Kidney epithelial cell (primary cell): ENCODE measurements at regions not wholly inside any gene's neighbourhood (a gene's known extent, or its start where the extent isn't known, plus 50 kb on each side); places are given as distances from the start of the nearest gene placed in this dataset.
A peak's percentile ranks its signal among the peaks of the same experiment; 100 is the strongest.

ENCODE experiments used
- DNase-seq: peaks from one replicate; pipeline ENCODE4 v3.0.0-alpha.2; 2010; ENCODE audit warnings: low read depth
- H3K27me3 ChIP-seq: 2 replicates; pipeline ENCODE4 v1.6.0; 2011; ENCODE audit warnings: low read length; ENCODE audit not compliant: control insufficient read depth, insufficient read depth
- H3K36me3 ChIP-seq: 2 replicates; pipeline ENCODE4 v1.5.1; 2011; ENCODE audit warnings: low read length; ENCODE audit not compliant: control insufficient read depth, insufficient read depth
- H3K4me3 ChIP-seq: 2 replicates; pipeline ENCODE4 v1.5.1; 2011; ENCODE audit warnings: low read depth, mild to moderate bottlenecking, control low read depth, low read length
- TF ChIP-seq, protein P1 (sequence below): IDR thresholded peaks from 2 replicates; pipeline ENCODE4 v1.5.1; 2011; ENCODE audit warnings: mild to moderate bottlenecking, moderate library complexity, low read length, control low read depth, inconsistent platforms; ENCODE audit not compliant: insufficient read depth, poor library complexity, severe bottlenecking

DNA sequence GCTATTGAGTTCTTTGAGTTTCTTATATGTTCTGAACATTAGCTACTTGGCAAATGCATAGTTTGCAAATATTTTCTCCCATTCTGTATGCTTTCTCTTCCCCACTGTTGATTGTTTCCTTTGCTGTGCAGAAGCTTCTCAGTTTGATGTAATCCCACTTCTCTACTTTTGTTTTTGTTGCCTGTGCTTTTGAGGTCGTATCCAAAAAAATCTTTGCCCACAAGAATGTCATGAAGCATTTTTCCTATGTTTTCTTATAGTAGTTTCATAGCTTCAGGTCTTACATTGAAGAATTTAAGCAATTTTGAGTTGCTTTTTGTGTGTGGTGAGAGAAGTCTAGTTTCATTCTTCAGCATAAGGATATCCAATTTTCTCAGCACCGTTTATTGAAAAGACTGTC lies 536.7 kb upstream of the ARGLU1 start:
- TF ChIP-seq, protein P1, sequence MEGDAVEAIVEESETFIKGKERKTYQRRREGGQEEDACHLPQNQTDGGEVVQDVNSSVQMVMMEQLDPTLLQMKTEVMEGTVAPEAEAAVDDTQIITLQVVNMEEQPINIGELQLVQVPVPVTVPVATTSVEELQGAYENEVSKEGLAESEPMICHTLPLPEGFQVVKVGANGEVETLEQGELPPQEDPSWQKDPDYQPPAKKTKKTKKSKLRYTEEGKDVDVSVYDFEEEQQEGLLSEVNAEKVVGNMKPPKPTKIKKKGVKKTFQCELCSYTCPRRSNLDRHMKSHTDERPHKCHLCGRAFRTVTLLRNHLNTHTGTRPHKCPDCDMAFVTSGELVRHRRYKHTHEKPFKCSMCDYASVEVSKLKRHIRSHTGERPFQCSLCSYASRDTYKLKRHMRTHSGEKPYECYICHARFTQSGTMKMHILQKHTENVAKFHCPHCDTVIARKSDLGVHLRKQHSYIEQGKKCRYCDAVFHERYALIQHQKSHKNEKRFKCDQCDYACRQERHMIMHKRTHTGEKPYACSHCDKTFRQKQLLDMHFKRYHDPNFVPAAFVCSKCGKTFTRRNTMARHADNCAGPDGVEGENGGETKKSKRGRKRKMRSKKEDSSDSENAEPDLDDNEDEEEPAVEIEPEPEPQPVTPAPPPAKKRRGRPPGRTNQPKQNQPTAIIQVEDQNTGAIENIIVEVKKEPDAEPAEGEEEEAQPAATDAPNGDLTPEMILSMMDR = no peak
- no peak for DNase-seq
- no peaks in the 10 kb centered on the region for H3K27me3 ChIP-seq
- no peaks in the 10 kb centered on the region for H3K36me3 ChIP-seq
- no peak overlapping the region for H3K4me3 ChIP-seq

DNA sequence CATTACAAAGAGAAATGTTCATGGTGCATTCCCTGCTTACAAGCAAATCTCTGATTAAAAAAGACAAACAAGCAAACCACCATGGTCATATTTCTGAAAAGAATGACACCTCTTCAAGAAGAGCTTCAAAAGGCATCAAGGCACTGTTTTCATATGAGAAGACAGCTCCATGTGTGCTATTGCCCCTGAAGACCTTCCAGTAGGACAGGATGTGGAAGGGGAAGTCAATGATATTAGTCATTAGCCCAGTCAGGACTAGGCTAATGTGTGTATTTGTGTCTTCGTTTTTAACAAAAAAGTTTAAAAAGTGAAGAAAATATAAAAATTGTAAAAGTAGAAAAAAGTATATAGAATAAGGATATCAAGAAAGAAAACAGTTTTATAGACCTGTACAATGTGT lies 534.7 kb upstream of the ARGLU1 start:
- no peaks in the 10 kb centered on the region for H3K27me3 ChIP-seq
- H3K36me3 ChIP-seq = no peaks in the 10 kb centered on the region
- H3K4me3 ChIP-seq = no peak overlapping the region
- TF ChIP-seq, protein P1 = no peak
- no peak for DNase-seq

DNA sequence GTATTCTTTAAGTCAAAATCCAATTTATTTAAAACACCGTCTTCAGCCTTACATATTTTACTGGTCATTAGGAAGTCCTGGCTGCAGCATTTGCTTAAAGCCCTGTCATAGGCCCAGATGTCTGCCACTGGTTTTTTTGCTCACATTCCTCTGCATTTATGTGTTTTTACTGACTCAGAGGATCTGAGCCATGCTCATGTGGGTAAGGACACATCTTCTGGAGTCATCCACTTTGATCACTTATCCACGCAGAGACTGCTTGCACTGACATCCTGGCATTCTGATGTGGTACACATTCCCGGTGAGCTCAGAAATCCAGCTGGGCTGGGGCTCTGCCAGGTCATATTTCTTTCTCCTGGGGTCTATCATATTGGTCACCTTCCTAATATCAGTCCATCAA lies 531.7 kb upstream of the ARGLU1 start:
- TF ChIP-seq, protein P1 = no peak
- no peak overlapping the region for H3K4me3 ChIP-seq
- DNase-seq = peak; percentile 85
- H3K36me3 ChIP-seq = no peaks in the 10 kb centered on the region
- H3K27me3 ChIP-seq = no peaks in the 10 kb centered on the region

DNA sequence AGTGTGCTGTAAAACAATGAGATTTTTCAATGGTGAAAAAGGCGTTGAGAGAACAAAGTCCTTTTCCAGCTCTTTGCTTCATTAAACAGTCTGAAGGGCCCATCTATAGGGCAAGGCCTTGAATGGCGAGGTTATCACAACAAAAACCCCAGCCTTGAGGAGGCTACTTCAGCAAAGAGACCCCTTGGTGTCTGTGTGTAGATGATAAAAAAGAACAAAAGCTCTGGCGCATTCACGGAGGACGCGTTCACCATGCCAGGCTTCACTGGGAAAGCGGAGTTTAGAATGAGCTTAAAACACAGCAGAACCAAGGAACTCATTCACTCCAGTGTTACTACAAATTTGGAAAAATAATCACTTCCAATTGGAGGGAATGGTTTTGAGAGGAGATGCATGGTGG lies 530.0 kb upstream of the ARGLU1 start:
- Histone ChIP-seq H3K27me3 (no peaks in the 10 kb centered on the region), H3K36me3 (no peaks in the 10 kb centered on the region), H3K4me3 (no peak overlapping the region)
- DNase-seq = no peak
- TF ChIP-seq, protein P1 = no peak

DNA sequence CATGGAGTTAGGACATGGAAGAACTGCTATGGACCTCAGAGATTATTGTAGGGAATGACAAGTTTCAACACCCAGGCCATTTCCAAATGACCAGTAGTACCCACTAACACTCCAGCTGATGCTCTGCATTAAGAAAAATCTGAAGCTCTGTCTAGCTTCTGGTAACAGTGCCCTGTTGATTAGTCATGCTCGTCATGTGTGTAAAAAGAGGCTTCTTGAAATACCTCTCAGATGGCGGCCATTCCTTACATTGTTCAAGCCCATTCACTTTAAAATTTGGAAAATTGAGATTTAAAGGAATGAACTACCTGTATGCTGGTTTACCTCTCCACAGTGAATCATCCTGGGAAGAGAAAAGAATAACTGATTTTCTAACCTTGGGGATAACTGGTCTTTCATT lies 527.9 kb upstream of the ARGLU1 start:
- no peak overlapping the region for H3K4me3 ChIP-seq
- TF ChIP-seq, protein P1 = no peak
- H3K27me3 ChIP-seq = no peaks in the 10 kb centered on the region
- H3K36me3 ChIP-seq = no peaks in the 10 kb centered on the region
- no peak for DNase-seq

DNA sequence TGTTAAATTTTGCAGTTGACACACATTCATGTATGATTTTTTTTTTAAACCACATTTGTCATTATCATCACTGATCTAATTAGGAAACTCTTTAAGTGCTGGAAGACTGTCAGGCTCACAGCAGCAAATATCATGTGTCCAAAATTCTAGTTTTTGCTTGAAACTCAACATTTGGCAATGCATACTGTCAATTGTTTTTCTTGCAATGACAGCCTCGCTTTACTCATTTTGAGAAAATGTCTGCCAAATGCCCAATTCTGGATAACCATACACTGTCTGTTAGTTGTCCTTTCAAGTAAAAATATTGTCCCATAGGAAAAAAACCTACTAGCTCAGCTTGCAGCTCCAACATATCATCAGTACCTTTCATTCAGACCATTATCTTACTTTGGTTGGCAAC lies 523.9 kb upstream of the ARGLU1 start:
- H3K4me3 ChIP-seq = no peak overlapping the region
- H3K27me3 ChIP-seq = no peaks in the 10 kb centered on the region
- H3K36me3 ChIP-seq = no peaks in the 10 kb centered on the region
- TF ChIP-seq, protein P1 = no peak
- no peak for DNase-seq
